G401.6 (cell line): ENCODE measurements at regions not wholly inside any gene's neighbourhood (a gene's known extent, or its start where the extent isn't known, plus 50 kb on each side); places are given as distances from the start of the nearest gene placed in this dataset.

Experiments used
- FAIRE-seq: peaks from 2 replicates; lab custom pipeline; 2012; peaks lifted over from hg19 to GRCh38; lab: Jason Lieb, UNC

DNA sequence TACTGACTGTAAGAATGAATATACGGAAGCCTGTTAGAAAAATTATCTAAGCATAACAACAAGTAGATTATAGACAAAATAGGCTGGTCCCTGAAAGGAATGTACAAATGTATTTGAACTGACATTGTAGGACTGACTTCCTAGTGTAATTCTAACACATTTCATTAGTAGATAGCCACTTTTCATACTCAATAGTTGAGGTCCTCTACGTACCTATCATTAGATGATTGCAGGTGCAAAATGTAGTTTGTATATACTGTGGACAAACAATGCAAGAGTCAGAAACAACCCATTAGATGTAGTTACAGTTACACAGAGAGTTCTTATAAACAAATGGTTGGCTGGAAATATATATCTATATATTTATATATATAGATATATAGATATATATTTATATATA is 402.3 kb upstream of the SLITRK6 start:
- no peak for FAIRE-seq

GRCh38 chr13:86193281-86193680 is 394.1 kb upstream of the SLITRK6 start:
- no peak for FAIRE-seq

DNA sequence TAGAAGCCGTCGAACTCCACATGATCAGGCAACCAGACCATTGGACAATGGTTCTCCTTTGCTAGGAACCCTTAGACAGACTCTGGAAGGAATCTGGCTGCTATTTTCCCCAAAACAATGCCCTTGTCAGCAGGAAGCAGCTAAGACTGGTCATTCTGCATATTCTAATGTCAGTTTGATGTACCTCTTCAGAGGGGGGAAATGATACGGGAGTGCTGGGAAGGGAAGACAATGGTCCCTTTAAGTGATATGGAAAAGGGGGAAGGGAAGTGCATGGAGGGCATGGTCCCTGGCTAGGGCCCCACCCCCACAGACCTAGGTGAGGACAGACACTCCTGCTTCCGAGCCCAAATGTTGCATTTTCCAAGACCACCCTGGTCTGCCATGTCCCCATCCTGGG is 389.0 kb upstream of the SLITRK6 start:
- no peak for FAIRE-seq

GRCh38 chr13:86185636-86186035 is 386.4 kb upstream of the SLITRK6 start:
- no peak for FAIRE-seq

DNA sequence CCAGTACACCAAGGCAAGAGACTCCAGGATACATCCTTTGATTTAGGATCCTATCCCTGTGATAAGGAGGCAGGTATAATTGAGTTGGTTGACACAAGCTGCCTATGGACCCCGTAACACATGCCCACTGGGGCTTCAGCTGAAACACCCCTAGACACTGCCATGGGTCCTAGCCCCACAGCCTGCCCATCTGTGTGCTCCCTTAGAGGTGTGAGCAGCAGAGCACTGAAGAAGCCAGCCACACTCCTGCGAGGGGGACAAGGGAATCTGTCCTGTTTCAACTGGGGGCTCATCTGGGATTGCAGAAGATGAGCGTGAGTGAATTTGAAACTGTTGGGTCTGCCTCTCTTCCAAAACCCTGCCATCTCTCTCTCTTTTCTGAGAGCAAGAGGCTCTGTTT is 385.9 kb upstream of the SLITRK6 start:
- no peak for FAIRE-seq

- no peak for FAIRE-seq
Measured at GRCh38 chr13:86174622-86175021, 375.4 kb upstream of the SLITRK6 start.

GRCh38 chr13:86172961-86173360 is 373.7 kb upstream of the SLITRK6 start:
- no peak for FAIRE-seq

DNA sequence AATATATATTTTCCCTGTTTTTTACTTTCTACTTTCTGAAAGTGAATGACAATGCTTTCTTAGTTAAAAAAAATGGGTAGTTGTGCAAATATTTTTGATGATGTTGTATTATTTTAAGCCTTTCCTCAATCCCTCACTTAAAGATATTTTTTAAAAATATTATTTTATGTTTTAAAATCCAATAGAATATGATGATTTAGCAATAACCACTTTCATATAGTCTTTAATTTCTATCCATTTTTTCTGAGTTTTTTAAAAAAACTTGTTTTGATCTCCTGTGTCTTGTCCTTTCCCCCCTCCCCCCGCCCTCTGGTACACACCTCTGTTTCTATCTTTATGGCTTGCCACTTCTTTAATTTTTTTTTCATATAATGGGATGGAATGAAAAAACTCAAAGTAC is 362.0 kb upstream of the SLITRK6 start:
- no peak for FAIRE-seq

- no peak for FAIRE-seq
Measured at GRCh38 chr13:86155756-86156155, 356.5 kb upstream of the SLITRK6 start.

DNA sequence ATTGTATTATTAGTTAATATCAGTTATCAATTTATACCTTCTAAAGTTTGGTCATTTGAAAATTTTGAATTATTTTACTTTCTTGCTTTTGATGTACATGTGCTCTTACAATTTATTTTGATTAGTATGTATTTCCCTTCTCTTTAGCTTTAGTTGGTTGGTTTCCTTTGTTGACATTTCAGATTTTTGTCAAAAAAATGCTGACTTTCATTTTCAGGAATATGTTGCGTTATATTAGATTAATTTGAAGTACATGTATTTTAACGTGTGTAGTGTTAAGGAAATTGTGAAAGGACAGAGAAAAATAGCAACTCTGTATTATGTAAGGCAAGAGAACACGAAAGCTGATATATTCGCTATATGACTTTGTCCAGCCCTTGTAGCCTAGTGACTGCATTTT is 342.9 kb upstream of the SLITRK6 start:
- FAIRE-seq, result peak; percentile 84

DNA sequence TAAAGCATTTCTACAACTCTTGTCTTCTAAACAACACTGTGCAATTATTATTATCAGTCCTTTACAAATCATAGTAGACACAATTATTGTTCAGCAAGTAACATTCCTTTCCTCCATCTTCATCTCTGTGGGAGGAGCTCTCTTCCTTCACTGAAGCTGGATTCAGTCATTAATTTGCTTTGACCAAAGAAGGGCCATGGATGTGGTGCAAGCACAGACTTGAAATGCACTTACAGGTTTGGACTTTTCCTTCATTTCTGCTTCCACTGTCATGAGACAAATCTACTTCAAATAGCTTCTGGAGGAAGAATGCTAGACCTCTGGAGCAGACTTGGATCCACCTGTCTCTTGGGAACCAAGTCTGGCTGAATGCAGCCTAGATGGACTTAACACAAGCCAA is 336.6 kb upstream of the SLITRK6 start:
- no peak for FAIRE-seq

DNA sequence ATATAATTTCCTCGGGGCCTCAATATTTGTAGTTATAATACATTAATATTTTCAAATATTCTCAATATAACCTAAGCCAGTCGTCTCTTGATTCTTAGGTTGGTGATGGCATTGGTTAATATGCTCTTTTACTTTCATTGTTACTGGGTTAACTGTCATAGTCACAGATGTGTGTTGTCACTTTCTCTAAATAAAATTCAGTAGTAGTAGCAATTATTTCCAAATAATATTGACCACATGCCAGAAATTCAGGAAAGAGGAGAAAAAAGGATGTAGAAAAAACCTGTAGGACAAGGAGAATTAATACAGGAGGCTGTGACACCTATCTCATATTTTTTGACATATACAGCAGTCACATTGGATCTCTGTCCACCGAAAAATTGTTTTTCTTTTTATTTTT is 322.7 kb upstream of the SLITRK6 start:
- FAIRE-seq, result no peak

DNA sequence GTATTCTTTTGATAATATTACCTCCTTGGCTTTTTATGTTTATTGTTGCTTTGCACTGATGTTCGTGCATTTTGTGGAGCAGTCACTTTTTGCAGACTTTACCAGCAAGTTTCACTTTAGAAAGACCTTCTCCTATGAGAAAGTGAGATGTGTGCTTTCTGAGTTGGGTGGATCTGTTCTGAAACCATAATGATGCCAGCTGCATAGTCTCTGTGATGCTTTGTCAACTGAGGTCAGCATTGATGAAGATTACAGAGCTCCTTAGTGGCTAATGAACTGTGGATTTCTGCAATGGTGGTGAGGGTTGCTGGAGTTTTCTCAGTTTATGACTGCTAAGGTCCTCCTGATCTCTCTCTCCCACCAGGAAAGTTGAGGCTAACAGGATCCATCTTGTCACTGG is 309.9 kb upstream of the SLITRK6 start:
- no peak for FAIRE-seq

- no peak for FAIRE-seq
Measured at GRCh38 chr13:86108334-86108733, 309.1 kb upstream of the SLITRK6 start.

DNA sequence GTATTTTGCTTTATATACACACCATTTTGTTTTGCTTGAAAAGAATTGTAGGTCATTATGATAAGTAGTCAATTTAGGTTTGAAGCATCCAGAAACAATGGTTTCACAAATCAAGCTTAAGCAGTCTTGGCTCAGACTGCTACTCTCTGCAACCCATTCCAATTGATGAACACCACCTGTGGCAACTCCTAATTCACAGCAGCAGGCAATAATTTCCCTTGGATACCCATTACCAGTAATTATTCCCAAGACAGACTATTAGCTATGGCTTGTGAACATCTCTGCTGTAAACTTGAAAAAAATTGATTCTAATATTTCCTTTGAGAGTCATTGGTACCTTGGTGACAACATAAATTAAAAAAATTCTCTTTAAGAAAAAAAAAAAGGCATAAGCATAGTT is 299.3 kb upstream of the SLITRK6 start:
- no peak for FAIRE-seq

GRCh38 chr13:86095351-86095750 is 296.1 kb upstream of the SLITRK6 start:
- no peak for FAIRE-seq

DNA sequence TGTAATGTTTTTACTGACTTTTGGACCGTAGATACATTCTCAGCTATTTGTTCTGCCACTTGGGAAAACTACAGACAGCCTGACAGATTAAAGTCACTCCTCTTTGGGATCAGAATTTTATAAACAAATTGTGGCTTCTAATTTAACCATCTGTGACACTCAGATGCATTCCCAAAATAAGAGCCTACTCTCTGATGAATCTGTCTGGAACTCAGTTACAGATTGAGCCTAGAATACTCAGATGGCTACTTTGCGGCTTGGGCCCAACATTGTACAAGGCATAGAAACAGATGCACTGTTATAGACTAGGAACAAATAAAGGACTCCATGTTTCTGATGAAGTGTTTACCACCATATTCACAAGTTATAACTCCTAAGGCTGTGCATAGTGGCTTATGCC is 291.0 kb upstream of the SLITRK6 start:
- no peak for FAIRE-seq

- FAIRE-seq, result no peak
Measured at GRCh38 chr13:86087244-86087643, 288.0 kb upstream of the SLITRK6 start.

- FAIRE-seq, result peak; percentile 23
Measured at GRCh38 chr13:86085890-86086289, 286.7 kb upstream of the SLITRK6 start.

DNA sequence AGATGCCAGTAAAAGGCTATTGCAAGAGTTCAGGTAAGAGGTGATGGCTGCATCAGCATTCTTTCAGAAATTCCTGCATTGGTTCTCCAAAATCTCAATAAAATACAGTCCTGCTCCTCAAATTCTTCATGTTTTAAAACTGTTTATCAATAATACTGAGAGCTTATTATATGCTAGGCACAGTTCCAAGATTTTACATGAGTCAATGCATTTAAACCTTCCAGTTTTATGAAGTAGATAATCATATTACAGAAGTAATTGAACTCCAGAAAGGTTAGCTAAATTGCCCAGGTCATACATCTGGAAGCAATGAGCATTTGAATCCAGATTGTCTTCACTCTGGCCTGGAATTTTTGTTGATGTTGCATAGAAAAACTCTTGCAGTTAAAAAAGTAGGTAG is 282.9 kb upstream of the SLITRK6 start:
- FAIRE-seq, result no peak

DNA sequence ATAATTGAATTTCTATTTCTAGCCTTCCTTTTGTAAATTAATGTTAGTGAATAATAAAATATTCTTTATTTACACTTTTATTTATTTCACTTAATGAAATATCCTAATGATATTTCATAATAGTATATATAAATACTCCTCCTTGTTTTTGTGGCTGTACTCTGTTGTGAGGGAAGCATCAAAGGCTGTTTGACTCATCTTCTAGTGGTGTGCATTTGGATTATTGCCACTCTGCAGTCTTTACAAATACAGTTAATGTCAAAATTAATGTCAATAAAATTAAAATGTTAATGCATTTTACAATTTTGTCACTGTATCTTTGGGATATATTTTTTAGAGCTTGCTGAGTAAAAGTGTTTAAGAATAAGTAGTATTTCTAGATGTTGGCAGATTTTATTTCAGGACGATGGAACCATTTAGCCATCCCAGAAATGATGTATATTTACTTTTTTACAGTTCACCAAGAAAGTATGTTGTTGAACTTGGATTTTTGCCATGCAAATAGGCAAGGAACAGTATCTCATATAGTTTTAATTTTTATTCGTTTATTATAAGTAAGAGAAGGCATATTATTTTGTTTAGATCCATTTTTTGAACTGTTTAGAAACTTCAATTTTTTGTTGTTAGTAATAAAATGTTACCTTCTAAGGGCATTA is 281.2 kb upstream of the SLITRK6 start:
- no peak for FAIRE-seq

DNA sequence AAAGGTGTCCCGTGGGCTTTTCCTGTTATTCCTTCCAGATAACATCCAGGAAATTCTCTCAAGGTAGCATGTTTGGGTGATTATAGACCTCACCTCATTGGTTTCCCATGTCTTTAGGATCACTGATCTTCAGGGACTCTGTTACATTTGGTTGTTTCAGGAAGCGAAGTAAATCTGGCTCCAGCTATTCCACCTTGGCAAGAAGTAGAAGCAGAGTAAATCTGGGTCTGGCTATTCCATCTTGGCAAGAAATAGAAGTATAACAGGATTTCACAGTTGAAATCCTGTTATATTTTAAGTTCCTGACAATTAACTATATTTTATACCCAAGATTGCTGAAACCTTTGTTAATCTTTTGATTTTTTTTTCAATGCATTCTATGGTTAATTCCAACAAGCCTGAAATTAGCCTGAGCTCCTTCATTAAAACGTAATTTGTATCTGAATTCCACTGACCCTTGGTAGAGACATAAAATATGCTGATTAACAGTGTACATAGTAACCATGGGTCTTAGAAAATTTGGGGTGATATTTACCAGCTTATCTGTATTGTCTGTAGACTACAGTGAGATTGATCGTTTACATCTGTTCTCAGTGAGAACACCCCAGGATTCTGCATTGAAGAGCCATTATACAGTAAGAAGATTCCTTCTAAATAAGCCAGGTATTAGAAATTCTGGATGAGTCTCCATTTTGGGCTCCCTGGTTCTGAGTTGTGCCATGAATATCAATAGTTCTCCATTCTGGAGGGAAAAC is 267.6 kb upstream of the SLITRK6 start:
- FAIRE-seq, result no peak

DNA sequence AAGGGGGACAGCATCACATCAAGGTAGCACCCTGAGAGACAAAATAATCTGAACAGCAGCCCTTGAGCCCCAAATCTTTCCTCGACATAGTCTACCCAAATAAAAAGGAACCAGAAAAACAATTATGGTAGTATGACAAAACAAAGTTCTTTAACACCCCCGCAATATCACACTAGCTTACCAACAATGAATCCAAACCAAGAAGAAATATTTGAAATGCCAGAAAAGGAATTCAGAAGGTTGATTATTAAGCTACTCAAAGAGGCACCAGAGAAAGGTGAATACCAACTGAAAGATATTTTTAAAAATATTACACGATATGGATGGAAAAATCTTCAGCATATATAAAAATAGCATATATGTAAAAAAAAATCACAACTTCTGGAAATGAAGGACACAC is 252.9 kb upstream of the SLITRK6 start:
- no peak for FAIRE-seq
